NCI-H82 treated with DMSO at 0.1 percent for 48 hours (cell line): ENCODE measurements at regions not wholly inside any gene's neighbourhood (a gene's known extent, or its start where the extent isn't known, plus 50 kb on each side); places are given as distances from the start of the nearest gene placed in this dataset.

Source experiments
- DNase-seq: peaks from one replicate; lab custom pipeline; 2025; ENCODE audit not compliant: unreplicated experiment; lab: John Stamatoyannopoulos, UW

DNA sequence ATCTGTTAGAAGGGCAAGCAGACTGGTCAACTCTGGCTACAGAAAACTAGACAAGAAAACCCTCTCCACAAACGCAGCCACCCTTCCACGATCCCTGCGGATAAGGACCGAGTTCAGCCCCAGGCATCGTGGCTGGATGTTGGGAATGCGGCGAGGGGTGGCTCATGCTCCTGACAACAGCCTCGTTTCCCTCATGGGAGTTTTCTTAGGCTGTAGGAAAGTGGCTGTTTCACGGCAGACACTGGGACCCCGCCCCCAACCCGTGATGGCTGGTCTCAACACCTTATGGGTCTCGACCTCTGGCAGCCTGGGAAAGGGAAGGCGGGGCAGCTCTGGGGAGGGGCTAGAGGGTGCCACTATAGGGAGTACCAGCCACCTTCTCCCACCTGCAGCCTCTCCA lies 123.3 kb downstream of the RFLNA start:
- no peak for DNase-seq

GRCh38 chr12:124416516-124417395 lies 121.9 kb downstream of the RFLNA start:
- no peak for DNase-seq

- DNase-seq = no peak
These were observed 120.2 kb downstream of the RFLNA start for GRCh38 chr12:124415064-124415463.

GRCh38 chr12:124413915-124414314 lies 119.0 kb downstream of the RFLNA start:
- no peak for DNase-seq

DNA sequence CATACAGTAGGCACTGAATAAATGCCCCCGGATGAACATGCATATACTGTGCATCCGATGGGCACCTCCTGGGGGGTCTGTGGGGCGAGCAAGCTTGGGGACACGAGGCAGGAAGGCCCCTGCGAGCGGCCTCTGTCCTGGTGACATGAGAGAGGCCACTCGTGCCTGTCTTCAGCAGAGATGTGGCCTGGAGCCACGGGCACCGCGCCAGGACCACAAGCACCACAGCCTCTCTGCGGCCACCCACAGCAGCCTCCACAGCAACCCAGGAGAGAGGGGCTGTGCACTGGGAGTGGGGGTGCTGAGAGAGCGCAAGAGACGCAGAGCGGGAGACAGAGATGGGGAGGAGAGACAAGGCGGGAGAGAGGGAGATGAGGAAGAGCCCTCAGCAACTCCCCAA lies 118.5 kb downstream of the RFLNA start:
- DNase-seq = no peak

DNA sequence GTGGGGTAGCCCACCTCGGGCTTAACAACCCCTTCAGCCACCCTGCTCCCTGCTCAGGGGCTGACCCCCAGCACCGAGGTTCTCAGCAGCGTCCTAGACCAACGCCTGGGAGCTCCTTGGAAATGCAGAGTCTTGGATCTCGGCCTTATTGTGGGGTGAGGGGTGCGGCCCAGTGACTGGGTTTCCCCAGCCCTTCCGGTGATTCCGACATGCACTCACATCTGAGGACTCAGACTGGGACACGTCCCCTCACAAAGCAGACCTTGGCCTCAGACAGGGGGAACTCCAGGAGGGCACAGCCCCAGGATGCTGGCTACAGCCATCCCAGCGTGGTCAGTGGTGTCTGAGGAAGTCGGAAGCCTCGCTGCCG lies 117.7 kb downstream of the RFLNA start:
- no peak for DNase-seq

- DNase-seq = no peak
These were observed 117.2 kb downstream of the RFLNA start for GRCh38 chr12:124411953-124412645.

DNA sequence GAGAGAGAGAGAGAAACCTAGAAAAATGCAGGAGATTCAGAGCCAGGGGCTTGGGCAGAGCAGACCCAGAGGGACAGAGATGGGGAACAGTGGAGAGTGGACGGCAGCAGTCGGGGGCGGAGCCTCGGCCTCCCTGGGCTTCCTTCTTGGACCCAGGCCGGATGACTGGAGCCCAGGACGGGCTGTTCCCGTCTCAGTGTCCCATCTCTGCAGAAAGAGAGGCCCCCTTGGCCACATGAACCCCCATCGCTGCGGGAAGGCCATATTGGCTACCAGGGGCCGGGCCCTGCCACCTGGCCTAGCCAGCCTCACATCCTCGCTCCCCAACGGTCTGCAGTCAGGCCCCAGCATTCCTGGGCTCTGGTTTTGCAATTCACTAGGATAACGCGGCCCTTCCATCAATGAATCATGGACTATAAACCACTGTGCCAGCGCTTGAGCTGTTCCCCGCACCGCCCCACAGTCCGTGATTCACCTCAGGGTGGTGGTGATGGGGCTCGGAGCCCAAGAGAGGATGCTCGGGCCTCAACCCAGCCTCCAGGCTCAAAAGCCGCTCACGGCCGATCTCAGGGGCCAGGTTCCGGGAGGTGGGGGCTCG lies 116.5 kb downstream of the RFLNA start:
- no peak for DNase-seq

GRCh38 chr12:124410354-124411175 lies 115.7 kb downstream of the RFLNA start:
- peak; percentile 17 for DNase-seq

DNA sequence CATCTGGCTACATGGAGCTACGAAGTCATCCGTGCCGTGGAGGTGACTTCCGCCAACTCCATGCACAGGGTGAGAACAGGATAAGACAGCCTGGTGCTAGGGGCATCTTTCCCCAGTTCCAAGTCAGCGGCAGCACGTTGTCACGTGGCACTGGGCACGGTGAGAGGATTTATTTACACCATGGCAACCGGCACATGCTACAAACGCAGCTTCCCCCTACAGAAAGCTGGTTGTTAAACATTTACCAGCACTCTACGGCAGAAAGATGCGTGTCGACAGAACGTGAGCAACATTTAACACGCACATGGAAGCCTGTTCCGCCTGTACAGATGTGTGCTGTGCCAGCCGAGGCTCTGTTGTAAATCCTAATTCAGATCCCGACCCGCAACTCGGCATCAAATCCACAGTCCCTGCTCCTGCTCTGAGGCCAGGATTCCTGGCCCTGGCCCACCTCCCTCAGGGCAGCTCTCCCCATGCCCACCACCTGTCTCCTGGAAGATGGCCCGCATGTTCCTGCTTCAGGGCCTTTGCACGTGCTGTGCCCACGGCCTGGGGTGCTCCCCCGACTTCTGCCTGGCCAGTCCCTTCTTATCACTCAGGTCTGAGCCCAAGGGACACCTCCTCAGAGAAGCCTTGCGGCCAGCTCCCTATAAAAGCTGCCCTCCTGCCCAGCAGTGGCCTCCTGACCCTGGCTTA lies 114.1 kb downstream of the RFLNA start:
- no peak for DNase-seq

DNA sequence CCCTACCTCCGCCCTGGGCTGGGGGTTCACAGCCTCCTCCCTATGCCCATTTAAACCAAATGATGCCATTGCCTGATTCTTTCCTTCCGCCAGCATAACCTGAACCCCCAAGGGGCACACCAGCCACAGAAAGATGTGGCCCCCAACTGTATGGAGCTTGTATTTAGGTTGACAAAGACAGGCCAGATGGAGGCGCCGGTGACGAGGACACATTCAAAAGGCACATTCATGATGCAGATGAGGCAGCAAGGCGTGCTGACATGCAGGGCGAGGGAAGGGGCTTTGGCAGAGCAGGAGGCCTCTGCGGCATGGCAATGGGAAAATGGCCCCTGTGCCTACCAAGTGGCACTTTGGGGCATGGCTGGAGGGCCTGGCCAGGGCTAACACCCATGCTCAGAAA lies 112.2 kb downstream of the RFLNA start:
- DNase-seq = no peak

GRCh38 chr12:124406043-124406442 lies 111.2 kb downstream of the RFLNA start:
- no peak for DNase-seq

DNA sequence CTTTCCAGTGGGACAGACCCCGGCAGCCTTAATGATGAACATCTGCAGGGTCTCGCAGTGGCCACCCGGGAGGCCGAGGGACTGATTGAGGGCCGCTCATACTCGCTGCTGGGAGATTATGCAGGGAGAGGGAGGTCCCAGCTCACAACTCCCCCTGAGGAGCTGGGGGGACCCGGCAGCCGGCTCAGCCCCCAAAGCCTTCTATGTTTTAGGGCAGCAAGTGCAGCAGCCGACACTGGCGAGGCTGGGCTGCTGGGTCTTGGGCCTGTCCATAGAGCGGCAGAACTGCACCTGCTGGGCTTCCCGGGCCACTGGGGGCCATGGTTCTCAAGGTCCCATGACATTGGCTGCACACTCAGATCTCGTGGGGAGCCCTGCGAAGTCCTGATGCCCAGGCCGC lies 110.7 kb downstream of the RFLNA start:
- no peak for DNase-seq

- no peak for DNase-seq
These were observed 110.3 kb downstream of the RFLNA start for GRCh38 chr12:124405151-124405550.

DNA sequence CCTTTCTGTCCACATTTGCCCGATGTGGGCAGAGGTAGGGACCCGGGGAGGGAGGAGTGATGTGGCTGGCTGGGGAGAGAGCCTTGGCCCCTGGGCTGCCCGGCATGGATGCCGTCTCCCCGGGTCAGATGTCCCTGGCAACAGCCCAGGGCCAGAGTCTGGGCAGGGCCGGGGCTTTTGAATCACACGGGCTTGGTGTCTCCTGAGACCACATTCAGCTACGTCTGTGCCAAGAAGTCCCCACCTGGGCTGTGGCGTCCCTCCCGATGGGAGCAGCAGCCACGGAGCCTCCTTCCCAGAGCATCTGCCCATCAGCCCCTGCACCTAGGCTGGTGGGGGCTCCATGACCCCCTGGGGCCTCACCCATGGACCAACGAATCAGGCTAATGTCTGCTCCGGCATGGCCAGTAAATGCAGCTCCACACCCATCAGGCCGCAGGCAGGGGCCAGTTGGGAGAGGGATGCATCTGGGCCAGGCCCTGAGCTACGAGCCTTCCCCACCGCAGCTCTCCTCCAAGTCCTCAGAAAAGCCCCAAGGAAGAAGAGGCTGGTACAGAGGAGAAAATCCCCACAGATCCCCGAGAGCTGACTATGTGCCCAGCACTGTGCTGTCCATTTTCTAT lies 109.4 kb downstream of the RFLNA start:
- no peak for DNase-seq

- no peak for DNase-seq
These were observed 108.4 kb downstream of the RFLNA start for GRCh38 chr12:124403273-124403672.

- no peak for DNase-seq
These were observed 107.6 kb downstream of the RFLNA start for GRCh38 chr12:124402248-124403066.

DNA sequence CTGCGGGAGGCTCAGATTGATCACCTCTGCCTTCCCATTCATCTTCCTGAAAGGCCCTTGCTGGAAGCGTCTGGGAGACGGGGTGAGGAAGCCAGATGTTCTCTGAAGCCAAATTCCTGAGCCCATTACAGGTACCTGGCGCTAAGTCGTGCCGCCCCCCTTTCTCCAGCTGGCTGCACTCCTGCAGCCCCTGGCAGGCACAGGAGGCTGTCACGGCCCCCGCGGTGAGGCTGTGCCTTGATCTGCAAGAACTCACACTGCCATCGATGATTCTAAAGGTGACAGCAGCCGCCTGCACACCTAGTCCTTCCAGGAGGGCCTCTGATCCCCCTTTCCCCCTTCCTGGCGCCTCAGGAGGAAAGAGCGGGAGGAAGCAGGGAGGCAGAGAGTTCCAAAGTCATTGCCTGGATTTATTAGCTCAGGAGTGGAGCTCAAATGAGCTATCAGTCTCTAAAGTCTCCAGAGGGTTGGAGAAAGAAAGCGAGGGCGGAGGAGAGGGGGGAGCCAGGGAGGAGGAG lies 106.9 kb downstream of the RFLNA start:
- DNase-seq = no peak

GRCh38 chr12:124400124-124400523 lies 105.2 kb downstream of the RFLNA start:
- DNase-seq = no peak
